Upper lobe of right lung (tissue), 1 donor: ENCODE measurements at regions not wholly inside any gene's neighbourhood (a gene's known extent, or its start where the extent isn't known, plus 50 kb on each side); places are given as distances from the start of the nearest gene placed in this dataset.

Source experiments
- ATAC-seq: fragments of 200-7000 bp; cut with Tn5 transposase; one replicate; pipeline ENCODE4 v1.9.1; 2020; ENCODE audit warnings: mild to moderate bottlenecking, moderate library complexity
- DNase-seq: peaks from one replicate; pipeline ENCODE4 v3.0.0-alpha.2; 2020
- H3K27ac ChIP-seq: fragments of 200-600 bp; one replicate; pipeline ENCODE4 v1.8.0; 2022
- H3K27me3 ChIP-seq: fragments of 200-600 bp; one replicate; pipeline ENCODE4 v1.8.0; 2022; ENCODE audit warnings: mild to moderate bottlenecking
- H3K36me3 ChIP-seq: fragments of 200-600 bp; one replicate; pipeline ENCODE4 v1.8.0; 2022
- H3K4me1 ChIP-seq: fragments of 200-600 bp; one replicate; pipeline ENCODE4 v1.8.0; 2022
- H3K4me3 ChIP-seq: fragments of 200-600 bp; one replicate; pipeline ENCODE4 v1.8.0; 2022; ENCODE audit warnings: mild to moderate bottlenecking
- H3K9me3 ChIP-seq: fragments of 200-600 bp; one replicate; pipeline ENCODE4 v1.8.0; 2022
- intact Hi-C: fragments of 100-400 bp; cut with DNase I; formaldehyde crosslinking; loops from one replicate; pipeline ENCODE4 v1.11.0; 2022
- TF ChIP-seq, protein P1 (sequence below): fragments of 200-600 bp; IDR thresholded peaks from one replicate; pipeline ENCODE4 v1.8.0; 2022; ENCODE audit warnings: antibody characterized with exemption
- donor health status: DM: no; HTN: yes; CAD: no; lungs with severe emphysema.

DNA sequence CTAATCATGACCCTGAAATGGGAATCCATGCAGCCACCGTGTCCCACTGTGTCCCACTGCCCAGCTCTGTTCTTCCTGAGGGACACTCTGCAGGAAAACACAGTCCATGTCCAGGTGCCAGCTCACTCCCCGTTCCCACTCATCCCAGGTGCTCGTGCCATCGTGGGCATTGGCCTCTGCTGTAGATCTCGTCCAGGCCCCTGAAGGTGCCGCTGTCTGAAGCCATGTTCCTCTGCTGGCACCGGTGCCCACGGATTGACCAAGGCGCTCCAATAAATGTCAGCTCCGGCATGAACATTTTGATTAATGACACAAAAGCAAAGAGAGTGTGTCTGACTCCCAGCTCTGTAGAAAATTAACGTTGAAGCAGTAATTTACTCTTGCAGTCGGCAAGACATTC, 280.1 kb upstream of the SALL3 start:
- Histone ChIP-seq H3K4me1 (no peaks in the 10 kb centered on the region), H3K36me3 (no peaks in the 10 kb centered on the region)

DNA sequence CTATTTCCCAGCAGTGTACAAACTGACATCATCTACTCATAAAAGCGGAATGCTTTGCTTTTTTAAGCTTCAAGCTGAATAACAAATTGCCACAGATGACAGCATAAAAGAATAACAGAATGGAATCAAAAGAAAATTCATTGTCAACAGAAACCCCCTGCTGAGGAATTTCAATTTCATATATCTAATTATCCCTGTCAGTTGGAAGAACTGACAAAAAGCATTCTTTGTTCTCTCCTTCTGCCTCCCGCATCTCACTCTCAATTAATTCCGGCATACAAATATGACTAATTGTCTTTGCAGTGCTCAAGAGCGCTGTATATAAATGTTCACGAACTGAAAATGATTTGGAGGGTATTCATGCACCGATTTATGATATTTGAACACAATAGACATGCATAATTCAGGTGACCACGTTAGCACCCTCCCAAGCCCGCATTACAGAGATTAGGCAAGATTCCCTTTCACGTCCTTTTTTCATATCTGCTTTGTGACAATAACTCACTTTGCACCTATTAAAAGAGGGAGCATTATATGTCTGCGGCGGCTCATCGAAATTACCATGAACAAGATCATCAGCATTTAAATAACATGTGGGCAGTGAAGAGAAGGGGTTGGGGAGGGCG, 277.7 kb upstream of the SALL3 start:
- TF ChIP-seq, protein P1, sequence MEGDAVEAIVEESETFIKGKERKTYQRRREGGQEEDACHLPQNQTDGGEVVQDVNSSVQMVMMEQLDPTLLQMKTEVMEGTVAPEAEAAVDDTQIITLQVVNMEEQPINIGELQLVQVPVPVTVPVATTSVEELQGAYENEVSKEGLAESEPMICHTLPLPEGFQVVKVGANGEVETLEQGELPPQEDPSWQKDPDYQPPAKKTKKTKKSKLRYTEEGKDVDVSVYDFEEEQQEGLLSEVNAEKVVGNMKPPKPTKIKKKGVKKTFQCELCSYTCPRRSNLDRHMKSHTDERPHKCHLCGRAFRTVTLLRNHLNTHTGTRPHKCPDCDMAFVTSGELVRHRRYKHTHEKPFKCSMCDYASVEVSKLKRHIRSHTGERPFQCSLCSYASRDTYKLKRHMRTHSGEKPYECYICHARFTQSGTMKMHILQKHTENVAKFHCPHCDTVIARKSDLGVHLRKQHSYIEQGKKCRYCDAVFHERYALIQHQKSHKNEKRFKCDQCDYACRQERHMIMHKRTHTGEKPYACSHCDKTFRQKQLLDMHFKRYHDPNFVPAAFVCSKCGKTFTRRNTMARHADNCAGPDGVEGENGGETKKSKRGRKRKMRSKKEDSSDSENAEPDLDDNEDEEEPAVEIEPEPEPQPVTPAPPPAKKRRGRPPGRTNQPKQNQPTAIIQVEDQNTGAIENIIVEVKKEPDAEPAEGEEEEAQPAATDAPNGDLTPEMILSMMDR: no peak
- Histone ChIP-seq H3K4me3 (no peak overlapping the region), H3K9me3 (no peaks in the 10 kb centered on the region), H3K4me1 (no peaks in the 10 kb centered on the region), H3K27ac (no peak overlapping the region), H3K27me3 (no peaks in the 10 kb centered on the region), H3K36me3 (no peaks in the 10 kb centered on the region)
- no peak for ATAC-seq
- DNase-seq: no peak
- intact Hi-C loops: no loop called here

More for the DNA sequence above, 280.1 kb upstream of the SALL3 start:
- no peak overlapping the region for H3K4me3 ChIP-seq
- H3K9me3 ChIP-seq: no peaks in the 10 kb centered on the region
- H3K27me3 ChIP-seq: no peaks in the 10 kb centered on the region
- no peak overlapping the region for H3K27ac ChIP-seq
- intact Hi-C loops: no loop called here
- ATAC-seq (no peak), DNase-seq (no peak)
- TF ChIP-seq, protein P1: no peak

DNA sequence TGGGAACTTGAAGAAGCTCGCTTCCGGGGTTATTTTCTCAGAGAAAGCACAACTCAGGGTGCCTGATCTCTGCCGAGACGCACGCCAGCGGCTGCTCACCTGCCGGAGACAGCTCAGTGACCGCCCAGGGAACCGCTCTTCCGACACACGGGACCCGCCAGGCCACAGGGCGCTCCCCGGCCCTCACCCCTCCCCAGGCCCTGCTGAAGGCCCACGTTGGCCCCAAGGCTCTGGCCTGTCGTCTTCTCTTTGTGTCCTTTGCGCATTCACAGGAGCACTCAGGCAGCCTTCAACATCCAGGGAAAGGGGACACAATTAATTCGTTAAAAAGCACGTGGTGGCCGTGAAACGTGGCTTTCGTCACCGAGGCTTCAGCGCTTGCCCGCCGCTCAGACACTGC, 276.3 kb upstream of the SALL3 start:
- Histone ChIP-seq H3K4me3 (no peak overlapping the region), H3K27me3 (no peaks in the 10 kb centered on the region), H3K9me3 (peaks cover 6% of the 10 kb centered on the region), H3K36me3 (no peaks in the 10 kb centered on the region), H3K27ac (no peak overlapping the region), H3K4me1 (no peaks in the 10 kb centered on the region)
- ATAC-seq (no peak), DNase-seq (no peak)
- intact Hi-C loops: no loop called here
- TF ChIP-seq, protein P1: no peak

DNA sequence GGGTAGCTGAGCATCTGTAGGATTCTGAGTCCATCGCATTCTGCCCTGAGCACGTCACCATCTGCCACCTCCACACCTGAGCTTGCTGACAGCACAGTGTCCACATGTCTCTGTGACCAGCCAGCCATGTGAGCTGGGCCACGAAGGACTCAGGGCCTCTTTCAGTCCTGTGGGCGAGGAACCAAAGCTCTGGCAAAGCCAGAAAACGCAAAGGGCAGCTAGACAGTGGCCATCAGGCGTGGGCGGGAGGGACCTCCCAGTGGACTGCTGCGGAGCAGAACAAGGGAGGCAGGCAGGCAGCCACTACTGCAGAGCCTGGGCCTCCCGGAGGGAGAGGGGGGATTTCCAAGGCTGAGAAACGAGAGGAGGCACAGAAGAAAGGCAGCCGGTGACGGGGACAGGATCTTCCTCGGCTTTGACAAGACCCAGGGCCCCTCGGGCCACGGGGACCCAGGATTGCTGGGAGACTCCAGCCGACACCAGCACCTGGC, 274.6 kb upstream of the SALL3 start:
- no peaks in the 10 kb centered on the region for H3K36me3 ChIP-seq
- H3K4me1 ChIP-seq: no peaks in the 10 kb centered on the region
- no peak overlapping the region for H3K4me3 ChIP-seq
- H3K27me3 ChIP-seq: no peaks in the 10 kb centered on the region
- intact Hi-C loops: no loop called here
- no peak overlapping the region for H3K27ac ChIP-seq
- TF ChIP-seq, protein P1: no peak
- no peak for ATAC-seq
- H3K9me3 ChIP-seq: peaks cover 16% of the 10 kb centered on the region
- no peak for DNase-seq

DNA sequence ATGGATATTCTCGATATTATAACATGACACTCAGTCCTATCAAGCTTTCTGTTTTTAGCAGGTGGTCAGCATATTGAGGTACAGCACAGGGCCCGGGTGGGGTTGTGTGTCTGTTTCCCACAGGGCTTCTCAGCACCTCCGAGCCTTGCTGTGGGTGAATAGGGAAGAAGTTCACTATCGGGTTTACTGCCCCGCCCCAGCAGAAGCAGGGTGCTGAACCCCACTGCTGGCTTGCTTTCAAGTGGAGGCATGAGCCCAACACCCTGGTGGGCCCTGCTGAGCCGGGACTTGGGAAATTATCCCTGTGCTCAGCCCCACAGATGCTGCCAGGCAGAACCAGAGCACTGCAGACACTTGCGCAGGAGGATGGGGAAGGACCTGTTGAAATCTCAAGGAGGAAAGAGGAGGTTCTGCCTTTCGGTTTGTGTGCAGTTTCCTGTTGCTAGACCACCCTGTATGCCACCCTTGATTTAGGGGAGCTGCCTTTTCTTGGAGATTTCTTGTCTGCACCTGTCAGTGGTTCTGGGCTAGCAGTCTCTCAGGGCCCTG, 270.3 kb upstream of the SALL3 start:
- Histone ChIP-seq H3K4me1 (no peaks in the 10 kb centered on the region), H3K27ac (no peak overlapping the region), H3K36me3 (no peaks in the 10 kb centered on the region), H3K9me3 (peaks cover 16% of the 10 kb centered on the region), H3K27me3 (peaks cover 7% of the 10 kb centered on the region), H3K4me3 (no peak overlapping the region)
- TF ChIP-seq, protein P1: no peak
- no peak for DNase-seq
- intact Hi-C loops: no loop called here
- ATAC-seq: no peak
